Upper lobe of right lung (tissue), 1 donor: ENCODE measurements at regions not wholly inside any gene's neighbourhood (a gene's known extent, or its start where the extent isn't known, plus 50 kb on each side); places are given as distances from the start of the nearest gene placed in this dataset.

Experiments used
- ATAC-seq: fragments of 200-7000 bp; cut with Tn5 transposase; one replicate; pipeline ENCODE4 v1.9.1; 2020; ENCODE audit warnings: mild to moderate bottlenecking, moderate library complexity
- DNase-seq: peaks from one replicate; pipeline ENCODE4 v3.0.0-alpha.2; 2020
- H3K27ac ChIP-seq: fragments of 200-600 bp; one replicate; pipeline ENCODE4 v1.8.0; 2022
- H3K27me3 ChIP-seq: fragments of 200-600 bp; one replicate; pipeline ENCODE4 v1.8.0; 2022; ENCODE audit warnings: mild to moderate bottlenecking
- H3K36me3 ChIP-seq: fragments of 200-600 bp; one replicate; pipeline ENCODE4 v1.8.0; 2022
- H3K4me1 ChIP-seq: fragments of 200-600 bp; one replicate; pipeline ENCODE4 v1.8.0; 2022
- H3K4me3 ChIP-seq: fragments of 200-600 bp; one replicate; pipeline ENCODE4 v1.8.0; 2022; ENCODE audit warnings: mild to moderate bottlenecking
- H3K9me3 ChIP-seq: fragments of 200-600 bp; one replicate; pipeline ENCODE4 v1.8.0; 2022
- CTCF ChIP-seq: fragments of 200-600 bp; IDR thresholded peaks from one replicate; pipeline ENCODE4 v1.8.0; 2022; ENCODE audit warnings: antibody characterized with exemption
- intact Hi-C: fragments of 100-400 bp; cut with DNase I; formaldehyde crosslinking; loops from one replicate; pipeline ENCODE4 v1.11.0; 2022
- donor health status: DM: no; HTN: yes; CAD: no; lungs with severe emphysema.

GRCh38 chr1:163674236-163674635, 352.5 kb downstream of the NUF2 start:
- TF ChIP-seq CTCF: no peak

GRCh38 chr1:163684785-163685184, 363.0 kb downstream of the NUF2 start:
- DNase-seq (no peak), ATAC-seq (no peak)
- H3K4me1 ChIP-seq: no peaks in the 10 kb centered on the region
- intact Hi-C loops: no loop called here
- no peaks in the 10 kb centered on the region for H3K36me3 ChIP-seq
- no peaks in the 10 kb centered on the region for H3K27me3 ChIP-seq
- H3K9me3 ChIP-seq: no peaks in the 10 kb centered on the region
- TF ChIP-seq CTCF: no peak
- H3K27ac ChIP-seq: no peak overlapping the region
- H3K4me3 ChIP-seq: no peak overlapping the region

More at GRCh38 chr1:163674236-163674635, 352.5 kb downstream of the NUF2 start:
- H3K9me3 ChIP-seq: no peaks in the 10 kb centered on the region
- peaks cover 5% of the 10 kb centered on the region for H3K4me1 ChIP-seq
- DNase-seq: no peak
- H3K27ac ChIP-seq: no peak overlapping the region
- no peak for ATAC-seq
- no peak overlapping the region for H3K4me3 ChIP-seq
- intact Hi-C loops: no loop called here
- H3K27me3 ChIP-seq: no peaks in the 10 kb centered on the region
- no peaks in the 10 kb centered on the region for H3K36me3 ChIP-seq

- H3K27ac ChIP-seq: no peak overlapping the region
- no peak overlapping the region for H3K4me3 ChIP-seq
- TF ChIP-seq CTCF: no peak
- H3K36me3 ChIP-seq: no peaks in the 10 kb centered on the region
- H3K4me1 ChIP-seq: no peaks in the 10 kb centered on the region
- H3K27me3 ChIP-seq: no peaks in the 10 kb centered on the region
- DNase-seq: peak; percentile 37
- intact Hi-C loops: no loop called here
- no peak for ATAC-seq
- H3K9me3 ChIP-seq: no peaks in the 10 kb centered on the region
Measured at GRCh38 chr1:163692266-163692665, 370.5 kb downstream of the NUF2 start.

- Histone ChIP-seq H3K4me1 (no peaks in the 10 kb centered on the region), H3K36me3 (no peaks in the 10 kb centered on the region), H3K27ac (no peak overlapping the region), H3K27me3 (no peaks in the 10 kb centered on the region), H3K4me3 (no peak overlapping the region), H3K9me3 (no peaks in the 10 kb centered on the region)
- TF ChIP-seq CTCF: no peak
- ATAC-seq (no peak), DNase-seq (no peak)
- intact Hi-C loops: no loop called here
Measured at GRCh38 chr1:163697137-163697536, 375.4 kb downstream of the NUF2 start.

GRCh38 chr1:163701783-163702374, 380.1 kb downstream of the NUF2 start:
- TF ChIP-seq CTCF: no peak
- Histone ChIP-seq H3K36me3 (no peaks in the 10 kb centered on the region), H3K4me3 (no peak overlapping the region), H3K27me3 (no peaks in the 10 kb centered on the region), H3K9me3 (no peaks in the 10 kb centered on the region), H3K27ac (no peak overlapping the region), H3K4me1 (no peaks in the 10 kb centered on the region)
- intact Hi-C loops: no loop called here
- no peak for ATAC-seq
- no peak for DNase-seq

- Histone ChIP-seq H3K36me3 (no peaks in the 10 kb centered on the region), H3K4me1 (no peaks in the 10 kb centered on the region), H3K27ac (no peak overlapping the region), H3K4me3 (no peak overlapping the region), H3K27me3 (no peaks in the 10 kb centered on the region), H3K9me3 (no peaks in the 10 kb centered on the region)
- ATAC-seq: no peak
- DNase-seq: no peak
- TF ChIP-seq CTCF: no peak
- intact Hi-C loops: no loop called here
Measured at GRCh38 chr1:163703794-163704193, 382.0 kb downstream of the NUF2 start.
